Keratinocyte (primary cell): ENCODE measurements at regions not wholly inside any gene's neighbourhood (a gene's known extent, or its start where the extent isn't known, plus 50 kb on each side); places are given as distances from the start of the nearest gene placed in this dataset.

ENCODE experiments used
- DNase-seq: peaks from one replicate; pipeline ENCODE4 v3.0.0-alpha.2; 2011; ENCODE audit warnings: low read depth, missing footprints, low spot score
- FAIRE-seq: peaks from 2 replicates; lab custom pipeline; 2011; peaks lifted over from hg19 to GRCh38; lab: Jason Lieb, UNC
- H2AFZ ChIP-seq: 2 replicates; pipeline ENCODE4 v1.6.0; 2012; ENCODE audit warnings: low read length, control low read depth, inconsistent platforms; ENCODE audit not compliant: control insufficient read depth
- H3K27ac ChIP-seq: 2 replicates; pipeline ENCODE4 v1.5.1; 2011; ENCODE audit warnings: low read length; ENCODE audit not compliant: control insufficient read depth, insufficient read depth
- H3K27me3 ChIP-seq: 3 replicates; pipeline ENCODE4 v1.6.0; 2011; ENCODE audit warnings: low read length; ENCODE audit not compliant: control insufficient read depth, insufficient read depth; ENCODE audit errors: extremely low read depth
- H3K36me3 ChIP-seq, 2 experiments: 2 replicates in 1 of 2; 3 replicates in 1 of 2; pipeline ENCODE4 v1.5.1; 2011; ENCODE audit warnings: low read length in 2 of 2, mild to moderate bottlenecking in 1 of 2; ENCODE audit not compliant: control insufficient read depth in 2 of 2, insufficient read depth in 2 of 2; ENCODE audit errors: extremely low read depth in 1 of 2
- H3K4me1 ChIP-seq: 3 replicates; pipeline ENCODE4 v1.5.1; 2011; ENCODE audit warnings: low read length; ENCODE audit not compliant: control insufficient read depth, insufficient read depth; ENCODE audit errors: extremely low read depth
- H3K4me2 ChIP-seq: 3 replicates; pipeline ENCODE4 v1.6.0; 2011; ENCODE audit warnings: low read depth, low read length; ENCODE audit not compliant: control insufficient read depth, insufficient read depth; ENCODE audit errors: extremely low read depth
- H3K4me3 ChIP-seq, 3 experiments: fragments of 200-600 bp in 1 of 3; sonication (generic) in 1 of 3; 2 replicates in 2 of 3; 3 replicates in 1 of 3; pipeline ENCODE4 v1.5.1; 2011 to 2016; ENCODE audit warnings: low read length in 3 of 3, mild to moderate bottlenecking in 3 of 3, control low read depth in 2 of 3, inconsistent platforms in 1 of 3, low read depth in 1 of 3, mixed read lengths in 1 of 3, mixed run types in 1 of 3, moderate library complexity in 1 of 3; ENCODE audit not compliant: control insufficient read depth in 2 of 3, insufficient read depth in 2 of 3; ENCODE audit errors: extremely low read depth in 1 of 3
- H3K79me2 ChIP-seq: 2 replicates; pipeline ENCODE4 v1.6.0; 2012; ENCODE audit warnings: low read length; ENCODE audit not compliant: control insufficient read depth, insufficient read depth
- H3K9ac ChIP-seq: 3 replicates; pipeline ENCODE4 v1.6.0; 2011; ENCODE audit warnings: low read length; ENCODE audit not compliant: control insufficient read depth, insufficient read depth; ENCODE audit errors: extremely low read depth
- H3K9me1 ChIP-seq: 3 replicates; pipeline ENCODE4 v1.6.0; 2011; ENCODE audit warnings: low read length; ENCODE audit not compliant: control insufficient read depth, insufficient read depth; ENCODE audit errors: extremely low read depth
- H3K9me3 ChIP-seq: 2 replicates; pipeline ENCODE4 v1.5.1; 2012; ENCODE audit warnings: low read depth, low read length; ENCODE audit not compliant: control insufficient read depth
- H4K20me1 ChIP-seq: 3 replicates; pipeline ENCODE4 v1.6.0; 2011; ENCODE audit warnings: low read length; ENCODE audit not compliant: control insufficient read depth, insufficient read depth; ENCODE audit errors: extremely low read depth
- CTCF ChIP-seq, 3 experiments: IDR thresholded peaks in 1 of 3; conservative IDR thresholded peaks in 1 of 3; optimal IDR thresholded peaks in 1 of 3; 2 replicates in 2 of 3; 3 replicates in 1 of 3; pipeline versions ENCODE3 to v1.5.1; 2011; ENCODE audit warnings: low read length in 3 of 3, mild to moderate bottlenecking in 3 of 3, moderate library complexity in 2 of 3, control low read depth in 1 of 3, inconsistent platforms in 1 of 3; ENCODE audit not compliant: insufficient read depth in 2 of 3; ENCODE audit errors: extremely low read depth in 1 of 3
- EZH2 ChIP-seq: IDR thresholded peaks from one replicate; pipeline ENCODE4 v1.6.1; 2012; ENCODE audit warnings: inconsistent platforms, mild to moderate bottlenecking, low read length, moderate library complexity
- dilution Hi-C: fragments of 300-500 bp; cut with MboI; formaldehyde crosslinking; loops from one replicate; pipeline ENCODE4 v1.7.0; 2020; ENCODE audit warnings: low sequenced_read_pairs; ENCODE audit not compliant: extremely low pct_ligation_motif_present

DNA sequence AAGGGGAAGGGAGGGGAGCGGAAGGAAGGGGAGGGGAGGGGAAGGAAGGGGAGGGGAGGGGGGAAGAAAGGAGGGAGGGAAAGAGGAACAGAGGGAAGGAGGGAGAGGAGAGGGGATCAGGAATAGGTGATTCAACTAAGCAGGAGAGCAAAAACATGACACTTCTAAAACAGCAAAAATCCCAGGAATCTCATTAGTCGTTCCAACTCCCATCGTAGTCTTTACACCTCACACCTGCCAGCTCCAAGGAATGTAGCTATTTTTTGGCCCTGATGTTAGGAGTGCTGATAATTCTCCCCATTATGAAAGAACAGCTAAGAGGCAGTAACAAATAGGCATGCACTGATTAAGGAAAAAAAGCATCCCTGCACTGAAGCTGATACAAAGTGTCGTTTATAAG, 709.9 kb upstream of the PKDCC start:
- FAIRE-seq (no peak), DNase-seq (no peak)
- Histone ChIP-seq H3K9me1 (no peaks in the 10 kb centered on the region), H4K20me1 (no peaks in the 10 kb centered on the region), H3K9ac (no peak overlapping the region), H3K27me3 (no peaks in the 10 kb centered on the region), H3K4me3 (no peak overlapping the region), H3K4me2 (no peak overlapping the region), H3K4me1 (no peaks in the 10 kb centered on the region), H3K36me3 (no peaks in the 10 kb centered on the region), H3K79me2 (no peaks in the 10 kb centered on the region), H2AFZ (no peak overlapping the region), H3K27ac (no peak overlapping the region), H3K9me3 (no peaks in the 10 kb centered on the region)
- dilution Hi-C loops, result no loop called here
- TF ChIP-seq CTCF (optimal IDR thresholded peaks at IDR 0.05 in 1 of 3, IDR thresholded peaks at IDR 0.05 in 1 of 3, conservative IDR thresholded peaks at IDR 0.05 in 1 of 3; ENCODE audit: extremely low read depth in 1 of 3, insufficient read depth in 2 of 3, low read length in 3 of 3) (no peak), EZH2 (no peak)

DNA sequence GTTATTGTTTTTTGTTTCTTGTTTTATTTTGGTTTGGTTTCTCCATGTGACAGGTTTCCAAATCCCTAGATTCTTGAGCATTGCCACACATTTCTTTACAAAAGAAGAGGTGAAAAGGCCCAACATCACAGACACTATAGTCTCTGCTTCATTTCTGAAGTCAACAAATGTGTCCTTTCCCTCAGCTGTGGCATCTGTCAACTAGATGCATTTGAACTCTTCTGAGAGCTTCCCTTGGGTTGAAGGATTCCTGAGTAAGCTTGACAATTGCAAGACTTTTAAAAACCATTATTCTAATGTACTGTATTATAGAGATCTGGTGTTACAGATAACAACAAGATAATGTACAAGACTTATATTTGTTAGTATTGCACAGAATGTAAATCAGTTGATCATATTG, 703.3 kb upstream of the PKDCC start:
- no peaks in the 10 kb centered on the region for H3K9me1 ChIP-seq
- no peak overlapping the region for H3K9ac ChIP-seq
- no peak overlapping the region for H2AFZ ChIP-seq
- H3K4me1 ChIP-seq, result no peaks in the 10 kb centered on the region
- FAIRE-seq (no peak), DNase-seq (no peak)
- no peaks in the 10 kb centered on the region for H4K20me1 ChIP-seq
- H3K36me3 ChIP-seq, result no peaks in the 10 kb centered on the region
- no peak overlapping the region for H3K27ac ChIP-seq
- H3K79me2 ChIP-seq, result no peaks in the 10 kb centered on the region
- no peak overlapping the region for H3K4me3 ChIP-seq
- H3K27me3 ChIP-seq, result no peaks in the 10 kb centered on the region
- dilution Hi-C loops, result no loop called here
- TF ChIP-seq CTCF (optimal IDR thresholded peaks at IDR 0.05 in 1 of 3, IDR thresholded peaks at IDR 0.05 in 1 of 3, conservative IDR thresholded peaks at IDR 0.05 in 1 of 3; ENCODE audit: extremely low read depth in 1 of 3, insufficient read depth in 2 of 3, low read length in 3 of 3) (no peak), EZH2 (no peak)
- H3K4me2 ChIP-seq, result no peak overlapping the region
- H3K9me3 ChIP-seq, result no peaks in the 10 kb centered on the region
